WTC11 (cell line): ENCODE measurements at regions not wholly inside any gene's neighbourhood (a gene's known extent, or its start where the extent isn't known, plus 50 kb on each side); places are given as distances from the start of the nearest gene placed in this dataset.

Experiments used
- ATAC-seq: fragments of 200-7000 bp; cut with Tn5 transposase; 2 replicates; pipeline ENCODE4 v1.10.0; 2021; ENCODE audit warnings: mild to moderate bottlenecking, moderate library complexity
- CTCF ChIA-PET: fragments of 300-600 bp; sonication (Branson Sonifier 250); formaldehyde crosslinking; loops from one replicate; lab custom pipeline; 2021; ENCODE audit warnings: antibody characterized with exemption; lab: Charles Lee
- POLR2A ChIA-PET: fragments of 350-600 bp; sonication (Branson Sonifier 250); formaldehyde crosslinking; loops from one replicate; lab custom pipeline; 2021; ENCODE audit warnings: antibody characterized with exemption; lab: Charles Lee
- DNase-seq: peaks from one replicate; pipeline ENCODE4 v3.0.0; 2021; ENCODE audit warnings: low spot score
- H3K27ac Mint-ChIP-seq: 2 replicates; pipeline ENCODE4 v1.8.0; 2021; ENCODE audit warnings: mixed read lengths
- H3K27me3 Mint-ChIP-seq: 2 replicates; pipeline ENCODE4 v1.8.0; 2021; ENCODE audit warnings: low read depth, mild to moderate bottlenecking, moderate library complexity, mixed read lengths
- H3K36me3 Mint-ChIP-seq: 2 replicates; pipeline ENCODE4 v1.8.0; 2021; ENCODE audit warnings: mixed read lengths
- H3K4me1 Mint-ChIP-seq: 2 replicates; pipeline ENCODE4 v1.8.0; 2022; ENCODE audit warnings: mixed read lengths
- H3K4me3 Mint-ChIP-seq: 2 replicates; pipeline ENCODE4 v1.8.0; 2021; ENCODE audit warnings: mild to moderate bottlenecking, moderate library complexity, mixed read lengths
- H3K9me3 Mint-ChIP-seq: 2 replicates; pipeline ENCODE4 v1.8.0; 2021; ENCODE audit warnings: mixed read lengths
- AFF4 ChIP-seq: sonication (generic); formaldehyde crosslinking; IDR thresholded peaks from 2 replicates; pipeline ENCODE4 v1.8.1; 2023; ENCODE audit warnings: mild to moderate bottlenecking, missing genetic modification reagents, borderline replicate concordance
- ATF2 ChIP-seq: sonication (generic); formaldehyde crosslinking; IDR thresholded peaks from 2 replicates; pipeline ENCODE4 v1.8.1; 2022; ENCODE audit warnings: low read depth, missing genetic modification reagents, borderline replicate concordance
- ATF6 ChIP-seq: sonication (generic); formaldehyde crosslinking; IDR thresholded peaks from 2 replicates; pipeline ENCODE4 v1.8.1; 2023; ENCODE audit warnings: mild to moderate bottlenecking, missing genetic modification reagents
- ETV6 ChIP-seq: sonication (generic); formaldehyde crosslinking; IDR thresholded peaks from 2 replicates; pipeline ENCODE4 v1.8.1; 2022; ENCODE audit warnings: mild to moderate bottlenecking, missing genetic modification reagents
- GRHL2 ChIP-seq: fragments of 250-450 bp; sonication (Bioruptor Pico); IDR thresholded peaks from 2 replicates; pipeline ENCODE4 v1.8.0; 2022; ENCODE audit warnings: mild to moderate bottlenecking, moderate library complexity; ENCODE audit not compliant: insufficient replicate concordance, severe bottlenecking
- IRF1 ChIP-seq: sonication (generic); formaldehyde crosslinking; IDR thresholded peaks from 2 replicates; pipeline ENCODE4 v1.8.0; 2023; ENCODE audit warnings: missing genetic modification reagents
- OVOL2 ChIP-seq: fragments of 250-450 bp; sonication (Bioruptor Pico); IDR thresholded peaks from 2 replicates; pipeline ENCODE4 v1.9.0; 2021; ENCODE audit warnings: mild to moderate bottlenecking, borderline replicate concordance
- ZNF138 ChIP-seq: sonication (generic); formaldehyde crosslinking; conservative IDR thresholded peaks from 2 replicates; pipeline ENCODE4 v1.8.1; 2022; ENCODE audit warnings: mild to moderate bottlenecking, moderate library complexity, missing genetic modification reagents
- ZNF425 ChIP-seq: fragments of 250-450 bp; sonication (Bioruptor Pico); conservative IDR thresholded peaks from 2 replicates; pipeline ENCODE4 v1.9.0; 2021; ENCODE audit warnings: mild to moderate bottlenecking
- ZSCAN18 ChIP-seq: fragments of 250-450 bp; sonication (Bioruptor Pico); IDR thresholded peaks from 2 replicates; pipeline ENCODE4 v2.1.2; 2022; ENCODE audit warnings: mild to moderate bottlenecking, moderate library complexity
- TF ChIP-seq, protein P1 (sequence below): sonication (generic); formaldehyde crosslinking; IDR thresholded peaks from 2 replicates; pipeline ENCODE4 v1.8.1; 2022; ENCODE audit warnings: low read depth, mild to moderate bottlenecking, moderate library complexity, missing genetic modification reagents, borderline replicate concordance
- TF ChIP-seq, protein P2 (sequence below): sonication (generic); formaldehyde crosslinking; IDR thresholded peaks from 2 replicates; pipeline ENCODE4 v1.8.0; 2023; ENCODE audit warnings: mild to moderate bottlenecking, missing genetic modification reagents

DNA sequence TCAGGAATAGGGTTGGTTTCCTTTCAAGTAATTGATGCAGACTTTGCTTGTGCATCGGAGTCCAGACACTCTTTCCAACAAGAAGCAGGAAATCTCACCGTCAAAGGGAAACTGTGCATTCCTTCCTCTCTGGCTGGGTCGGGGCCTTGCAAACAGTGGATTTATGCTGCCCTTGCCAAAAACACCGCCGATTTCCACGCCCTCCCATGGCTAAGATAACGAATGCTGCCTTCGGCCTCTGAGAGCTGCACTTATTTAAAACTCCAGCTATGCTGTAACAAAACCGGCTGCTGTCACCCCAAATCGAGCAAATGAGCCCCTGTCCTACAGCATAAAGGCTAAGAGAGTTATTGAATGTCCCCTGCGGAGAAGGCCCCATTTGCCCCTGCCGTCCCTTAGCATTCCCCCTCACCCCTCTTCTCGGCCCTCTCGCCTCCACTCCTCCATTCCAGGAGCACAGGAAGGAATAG, 275.5 kb upstream of the IRX5 start:
- ChIA-PET CTCF (interaction anchor here (1.2 kb wide), 1 partner anchor 276 kb away, joined by 3 read pairs; no protein-coding TSS in a partner anchor), POLR2A (no interaction called here)
- H3K9me3 Mint-ChIP-seq = peaks cover 8% of the 10 kb centered on the region
- no peak for TF ChIP-seq ATF2 (CRISPR knock-in tag)
- TF ChIP-seq ZNF138 (CRISPR knock-in tag) = no peak
- TF ChIP-seq, protein P1, sequence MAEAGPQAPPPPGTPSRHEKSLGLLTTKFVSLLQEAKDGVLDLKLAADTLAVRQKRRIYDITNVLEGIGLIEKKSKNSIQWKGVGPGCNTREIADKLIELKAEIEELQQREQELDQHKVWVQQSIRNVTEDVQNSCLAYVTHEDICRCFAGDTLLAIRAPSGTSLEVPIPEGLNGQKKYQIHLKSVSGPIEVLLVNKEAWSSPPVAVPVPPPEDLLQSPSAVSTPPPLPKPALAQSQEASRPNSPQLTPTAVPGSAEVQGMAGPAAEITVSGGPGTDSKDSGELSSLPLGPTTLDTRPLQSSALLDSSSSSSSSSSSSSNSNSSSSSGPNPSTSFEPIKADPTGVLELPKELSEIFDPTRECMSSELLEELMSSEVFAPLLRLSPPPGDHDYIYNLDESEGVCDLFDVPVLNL (CRISPR knock-in tag) = no peak
- TF ChIP-seq ATF6 = no peak
- TF ChIP-seq, protein P2, sequence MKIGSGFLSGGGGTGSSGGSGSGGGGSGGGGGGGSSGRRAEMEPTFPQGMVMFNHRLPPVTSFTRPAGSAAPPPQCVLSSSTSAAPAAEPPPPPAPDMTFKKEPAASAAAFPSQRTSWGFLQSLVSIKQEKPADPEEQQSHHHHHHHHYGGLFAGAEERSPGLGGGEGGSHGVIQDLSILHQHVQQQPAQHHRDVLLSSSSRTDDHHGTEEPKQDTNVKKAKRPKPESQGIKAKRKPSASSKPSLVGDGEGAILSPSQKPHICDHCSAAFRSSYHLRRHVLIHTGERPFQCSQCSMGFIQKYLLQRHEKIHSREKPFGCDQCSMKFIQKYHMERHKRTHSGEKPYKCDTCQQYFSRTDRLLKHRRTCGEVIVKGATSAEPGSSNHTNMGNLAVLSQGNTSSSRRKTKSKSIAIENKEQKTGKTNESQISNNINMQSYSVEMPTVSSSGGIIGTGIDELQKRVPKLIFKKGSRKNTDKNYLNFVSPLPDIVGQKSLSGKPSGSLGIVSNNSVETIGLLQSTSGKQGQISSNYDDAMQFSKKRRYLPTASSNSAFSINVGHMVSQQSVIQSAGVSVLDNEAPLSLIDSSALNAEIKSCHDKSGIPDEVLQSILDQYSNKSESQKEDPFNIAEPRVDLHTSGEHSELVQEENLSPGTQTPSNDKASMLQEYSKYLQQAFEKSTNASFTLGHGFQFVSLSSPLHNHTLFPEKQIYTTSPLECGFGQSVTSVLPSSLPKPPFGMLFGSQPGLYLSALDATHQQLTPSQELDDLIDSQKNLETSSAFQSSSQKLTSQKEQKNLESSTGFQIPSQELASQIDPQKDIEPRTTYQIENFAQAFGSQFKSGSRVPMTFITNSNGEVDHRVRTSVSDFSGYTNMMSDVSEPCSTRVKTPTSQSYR (CRISPR knock-in tag) = no peak
- TF ChIP-seq, all 79 proteins: peak for 0
- Mint-ChIP-seq H3K27ac (no peak overlapping the region), H3K4me1 (peaks cover 72% of the 10 kb centered on the region), H3K4me3 (peak overlapping the region; percentile 50), H3K27me3 (peaks cover 55% of the 10 kb centered on the region), H3K36me3 (peaks cover 2% of the 10 kb centered on the region; the same call in 1 of the 2 replicates)
- DNase-seq = peak; percentile 20
- ATAC-seq = peak; percentile 25

DNA sequence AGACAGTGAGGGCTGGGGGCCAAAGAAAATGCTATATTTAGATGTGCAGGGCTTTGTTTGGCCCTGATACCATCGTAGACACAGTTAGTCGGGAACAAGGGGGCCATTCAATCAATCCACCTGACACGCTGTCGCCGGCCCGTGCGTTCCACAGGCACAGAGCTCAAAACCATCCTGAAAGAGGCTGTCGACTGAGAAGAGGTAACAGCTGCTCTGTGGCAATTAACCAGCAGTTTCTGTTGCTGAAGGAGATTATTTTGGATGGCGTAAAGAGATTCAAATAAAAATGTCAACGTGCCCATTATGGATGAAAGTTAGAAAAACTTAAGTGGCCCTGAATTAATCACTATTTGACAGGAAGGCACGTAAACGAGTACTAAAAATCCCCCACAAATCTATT, 276.2 kb upstream of the IRX5 start:
- Mint-ChIP-seq H3K4me1 (peaks cover 78% of the 10 kb centered on the region), H3K4me3 (peak overlapping the region; percentile 50; the same call in 1 of the 2 replicates), H3K27ac (no peak overlapping the region), H3K27me3 (peaks cover 62% of the 10 kb centered on the region), H3K36me3 (peaks cover 3% of the 10 kb centered on the region; the same call in 1 of the 2 replicates), H3K9me3 (peaks cover 7% of the 10 kb centered on the region)
- DNase-seq = no peak
- ATAC-seq = no peak
- CTCF ChIA-PET = no interaction called here
- TF ChIP-seq IRF1 (CRISPR knock-in tag) = no peak
- TF ChIP-seq, all 79 proteins: peak for 0
- POLR2A ChIA-PET = no interaction called here

DNA sequence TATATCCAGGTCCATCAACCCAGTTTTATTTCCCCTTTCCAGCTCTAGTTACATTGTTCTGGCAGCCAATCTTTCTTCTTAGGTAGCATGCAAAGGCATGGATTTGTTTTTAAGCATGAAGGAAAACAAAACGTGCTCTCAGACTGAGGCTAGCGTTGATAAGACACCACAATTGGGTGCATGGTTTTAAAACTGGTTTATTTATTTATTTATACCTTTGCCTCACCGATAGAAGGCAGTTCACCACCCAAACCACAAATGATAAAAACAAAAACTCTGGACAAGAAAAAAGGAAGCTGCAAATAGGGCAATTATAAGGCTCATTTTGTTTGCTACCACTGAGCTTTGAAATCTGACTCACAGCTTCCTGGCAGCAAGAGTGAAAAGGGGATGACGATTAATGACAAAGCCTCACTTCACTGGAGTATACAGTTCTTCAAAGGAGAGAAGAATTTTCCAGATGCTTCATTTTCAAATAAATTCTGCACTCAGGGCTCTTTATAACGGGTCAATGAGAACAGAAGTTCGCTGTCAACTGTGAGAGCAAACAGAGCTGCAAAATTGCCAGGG, 278.4 kb upstream of the IRX5 start:
- ChIA-PET CTCF (interaction anchor here (0.9 to 1.3 kb wide), 3 partner anchors 365 to 605 kb away, joined by 3 to 4 read pairs (median 3); partner anchors contain the start of gene IRX3), POLR2A (no interaction called here)
- peaks cover 86% of the 10 kb centered on the region for H3K4me1 Mint-ChIP-seq
- H3K27me3 Mint-ChIP-seq = peaks cover 82% of the 10 kb centered on the region
- ATAC-seq = no peak
- DNase-seq = no peak
- peak overlapping the region; percentile 59 for H3K4me3 Mint-ChIP-seq
- H3K9me3 Mint-ChIP-seq = peaks cover under 1% of the 10 kb centered on the region; the same call in 1 of the 2 replicates
- peaks cover 3% of the 10 kb centered on the region; the same call in 1 of the 2 replicates for H3K36me3 Mint-ChIP-seq
- H3K27ac Mint-ChIP-seq = no peak overlapping the region
- TF ChIP-seq ZNF425 (CRISPR knock-in tag) = no peak
- TF ChIP-seq OVOL2 (CRISPR knock-in tag) = no peak
- no peak for TF ChIP-seq ETV6 (CRISPR knock-in tag)
- TF ChIP-seq GRHL2 (CRISPR knock-in tag) = no peak
- no peak for TF ChIP-seq ZSCAN18 (CRISPR knock-in tag)
- no peak for TF ChIP-seq AFF4 (CRISPR knock-in tag)
